SK-N-SH (cell line): ENCODE measurements at regions not wholly inside any gene's neighbourhood (a gene's known extent, or its start where the extent isn't known, plus 50 kb on each side); places are given as distances from the start of the nearest gene placed in this dataset.

Experiments used
- CTCF ChIA-PET: fragments of 300-600, 350-600 bp; formaldehyde crosslinking; extraction: SDS; loops from one replicate; lab custom pipeline; 2021; lab: Yijun Ruan, JAX
- POLR2A ChIA-PET: fragments of 350-600 bp; sonication (Branson Sonifier 250); formaldehyde crosslinking; extraction: SDS; loops from one replicate; lab custom pipeline; 2020; ENCODE audit warnings: antibody characterized with exemption, inconsistent platforms; lab: Yijun Ruan, JAX
- DNase-seq: peaks from one replicate; pipeline ENCODE4 v3.0.0; 2012
- H2AFZ ChIP-seq: fragments of 200-600 bp; sonication (generic); 2 replicates; pipeline ENCODE4 v1.8.1; 2016; ENCODE audit warnings: antibody characterized with exemption, mild to moderate bottlenecking, low read depth
- H3F3A ChIP-seq: fragments of 200-600 bp; sonication (generic); replicated peaks from 2 replicates; pipeline ENCODE3; 2016; ENCODE audit warnings: antibody characterized with exemption, mild to moderate bottlenecking; ENCODE audit not compliant: insufficient read depth
- H3K27ac ChIP-seq, 2 experiments: fragments of 200-500 bp in 1 of 2; fragments of 200-600 bp in 1 of 2; sonication (Bioruptor generic) in 1 of 2; sonication (generic), shearing (Covaris generic) in 1 of 2; 2 replicates each; pipeline versions ENCODE4 v1.5.1 to v1.6.1; 2014 to 2016; ENCODE audit warnings: low read depth in 2 of 2, inconsistent platforms in 1 of 2, low read length in 1 of 2, mild to moderate bottlenecking in 1 of 2, mixed read lengths in 1 of 2
- H3K27me3 ChIP-seq: fragments of 200-600 bp; sonication (generic), shearing (Covaris generic); 2 replicates; pipeline ENCODE4 v1.6.1; 2016; ENCODE audit warnings: mixed run types; ENCODE audit not compliant: insufficient read depth
- H3K36me3 ChIP-seq, 2 experiments: fragments of 200-500 bp in 1 of 2; fragments of 200-600 bp in 1 of 2; sonication (Bioruptor generic) in 1 of 2; sonication (generic) in 1 of 2; replicated peaks in 1 of 2; 2 replicates each; pipeline versions ENCODE3 to v1.5.1; 2014 to 2016; ENCODE audit warnings: low read length in 1 of 2, mild to moderate bottlenecking in 1 of 2; ENCODE audit not compliant: insufficient read depth in 2 of 2, control insufficient read depth in 1 of 2
- H3K4me1 ChIP-seq, 2 experiments: fragments of 200-500 bp in 1 of 2; fragments of 200-600 bp in 1 of 2; sonication (Bioruptor generic) in 1 of 2; sonication (generic), shearing (Covaris generic) in 1 of 2; 2 replicates each; pipeline versions ENCODE4 v1.5.1 to v1.6.1; 2014 to 2016; ENCODE audit warnings: low read depth in 1 of 2, low read length in 1 of 2, mixed run types in 1 of 2; ENCODE audit not compliant: insufficient read depth in 2 of 2, control insufficient read depth in 1 of 2
- H3K4me2 ChIP-seq: fragments of 200-600 bp; sonication (generic), shearing (Covaris generic); 2 replicates; pipeline ENCODE4 v1.6.1; 2017; ENCODE audit warnings: mixed run types
- H3K4me3 ChIP-seq, 2 experiments: fragments of 200-500 bp in 1 of 2; fragments of 200-600 bp in 1 of 2; sonication (Bioruptor generic) in 1 of 2; sonication (generic), shearing (Covaris generic) in 1 of 2; 2 replicates each; pipeline versions ENCODE4 v1.5.1 to v1.8.1; 2014 to 2016; ENCODE audit warnings: low read depth in 2 of 2, inconsistent platforms in 1 of 2, low read length in 1 of 2, mild to moderate bottlenecking in 1 of 2, mixed read lengths in 1 of 2, moderate library complexity in 1 of 2
- H3K79me2 ChIP-seq: fragments of 200-600 bp; sonication (generic); 2 replicates; pipeline ENCODE4 v1.8.1; 2017; ENCODE audit warnings: mild to moderate bottlenecking; ENCODE audit not compliant: insufficient read depth
- H3K9ac ChIP-seq: fragments of 200-600 bp; sonication (generic); 2 replicates; pipeline ENCODE4 v1.6.1; 2017; ENCODE audit warnings: mixed run types
- H3K9me2 ChIP-seq: fragments of 200-600 bp; sonication (generic); 2 replicates; pipeline ENCODE4 v1.6.1; 2017; ENCODE audit warnings: mixed run types
- H3K9me3 ChIP-seq: fragments of 200-600 bp; sonication (generic); 2 replicates; pipeline ENCODE4 v1.6.1; 2017; ENCODE audit warnings: mixed run types, mild to moderate bottlenecking, moderate library complexity
- H4K20me1 ChIP-seq: fragments of 200-600 bp; sonication (generic); 2 replicates; pipeline ENCODE4 v1.6.1; 2017; ENCODE audit warnings: mild to moderate bottlenecking, mixed run types; ENCODE audit not compliant: insufficient read depth
- CHD2 ChIP-seq: fragments of 150-350 bp; IDR thresholded peaks from 2 replicates; pipeline ENCODE4 v1.6.1; 2018; ENCODE audit warnings: low read length; ENCODE audit not compliant: partially characterized antibody
- EZH2phosphoT487 ChIP-seq: fragments of 200-600 bp; sonication (generic); IDR thresholded peaks from 2 replicates; pipeline ENCODE4 v1.6.1; 2017; ENCODE audit warnings: low read depth, mixed run types, mild to moderate bottlenecking, antibody characterized with exemption, moderate library complexity, borderline replicate concordance
- FOSL2 ChIP-seq: IDR thresholded peaks from 2 replicates; pipeline ENCODE4 v1.4.0; 2012; ENCODE audit warnings: low read depth, mild to moderate bottlenecking, moderate library complexity, borderline replicate concordance
- FOXJ3 ChIP-seq: sonication (generic); formaldehyde crosslinking; IDR thresholded peaks from 2 replicates; pipeline ENCODE4 v1.5.1; 2020; ENCODE audit warnings: mild to moderate bottlenecking, missing genetic modification reagents
- FOXM1 ChIP-seq: IDR thresholded peaks from 2 replicates; pipeline ENCODE4 v1.4.0; 2012; ENCODE audit warnings: low read depth, mild to moderate bottlenecking
- GABPA ChIP-seq: IDR thresholded peaks from 2 replicates; pipeline ENCODE4 v1.4.0; 2012; ENCODE audit warnings: low read depth, mild to moderate bottlenecking
- MXI1 ChIP-seq: IDR thresholded peaks from 2 replicates; pipeline ENCODE4 v1.6.1; 2012; ENCODE audit warnings: mild to moderate bottlenecking, low read depth, low read length, improper control_type of control experiment
- NFIC ChIP-seq: IDR thresholded peaks from 2 replicates; pipeline ENCODE4 v1.4.0; 2012; ENCODE audit warnings: borderline replicate concordance
- NRF1 ChIP-seq: IDR thresholded peaks from 2 replicates; pipeline ENCODE4 v1.6.1; 2012; ENCODE audit warnings: low read depth, mild to moderate bottlenecking, low read length
- RXRA ChIP-seq: IDR thresholded peaks from 2 replicates; pipeline ENCODE4 v1.4.0; 2012; ENCODE audit warnings: low read depth, mild to moderate bottlenecking, borderline replicate concordance
- SIN3A ChIP-seq: IDR thresholded peaks from 2 replicates; pipeline ENCODE4 v1.6.1; 2012; ENCODE audit warnings: low read depth, mild to moderate bottlenecking, low read length, moderate library complexity, borderline replicate concordance
- TCF12 ChIP-seq: IDR thresholded peaks from 2 replicates; pipeline ENCODE4 v1.4.0; 2012
- TEAD4 ChIP-seq: IDR thresholded peaks from 2 replicates; pipeline ENCODE4 v1.4.0; 2012; ENCODE audit warnings: mild to moderate bottlenecking, borderline replicate concordance; ENCODE audit not compliant: insufficient read depth
- YY1 ChIP-seq: IDR thresholded peaks from 2 replicates; pipeline ENCODE4 v1.4.0; 2012; ENCODE audit warnings: low read depth, mild to moderate bottlenecking
- WGBS: methylation state at CpG from one replicate; pipeline ENCODE4 v1.1.6; 2017; ENCODE audit warnings: low lambda C conversion rate; 5-methylcytosine and 5-hydroxymethylcytosine counted together
- TF ChIP-seq, protein P1 (sequence below): fragments of 200-600 bp; sonication (generic); IDR thresholded peaks from 2 replicates; pipeline ENCODE4 v1.6.1; 2017; ENCODE audit warnings: antibody characterized with exemption, mild to moderate bottlenecking, moderate library complexity
- TF ChIP-seq, protein P2 (sequence below): IDR thresholded peaks from 2 replicates; pipeline ENCODE4; 2012
- TF ChIP-seq, protein P3 (sequence below): IDR thresholded peaks from 2 replicates; pipeline ENCODE4 v1.4.0; 2012; ENCODE audit warnings: low read depth, borderline replicate concordance
- TF ChIP-seq, protein P4 (sequence below): IDR thresholded peaks from 2 replicates; pipeline ENCODE4 v1.4.0; 2012; ENCODE audit warnings: low read depth, borderline replicate concordance
- TF ChIP-seq, protein P5 (sequence below): fragments of 150-350 bp; IDR thresholded peaks from 2 replicates; pipeline ENCODE4 v1.6.1; 2016; ENCODE audit warnings: mild to moderate bottlenecking, low read depth, low read length

DNA sequence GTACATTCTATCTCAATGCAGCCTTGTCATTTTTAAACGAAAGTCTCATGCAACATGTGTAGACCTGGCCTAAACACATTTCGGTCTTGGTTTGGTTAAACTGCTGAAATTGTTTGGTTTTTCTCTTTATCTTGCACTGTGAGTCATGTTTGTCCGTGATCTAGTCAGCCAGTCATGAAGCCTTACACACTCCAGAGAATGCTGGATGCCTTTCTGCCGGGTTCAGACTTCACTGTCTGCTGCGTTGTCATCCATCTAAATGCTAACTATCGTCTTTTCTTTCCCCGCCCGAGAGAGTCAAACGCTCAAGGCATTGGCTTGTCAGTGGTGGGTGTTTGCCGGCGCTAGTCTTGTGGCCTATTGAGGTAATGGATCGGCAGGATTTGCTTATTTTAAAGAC, 1194.6 kb upstream of the WWC1 start:
- Histone ChIP-seq H3K9me3 (no peaks in the 10 kb centered on the region), H3F3A (no peaks in the 10 kb centered on the region), H2AFZ (no peak overlapping the region), H3K9me2 (no peaks in the 10 kb centered on the region), H4K20me1 (no peaks in the 10 kb centered on the region), H3K79me2 (no peaks in the 10 kb centered on the region), H3K4me1 (no peaks in the 10 kb centered on the region), H3K27ac (no peak overlapping the region), H3K36me3 (no peaks in the 10 kb centered on the region), H3K4me3 (no peak overlapping the region), H3K9ac (no peak overlapping the region), H3K4me2 (no peak overlapping the region)
- 59% methylated on average over 12 of the region's 12 CpGs for WGBS
- ChIA-PET CTCF (no interaction called here), POLR2A (no interaction called here)
- no peak for DNase-seq
- TF ChIP-seq MXI1 (no peak), EZH2phosphoT487 (no peak), FOSL2 (no peak), TEAD4 (no peak), SIN3A (no peak), YY1 (no peak), TCF12 (no peak), RXRA (no peak), FOXM1 (no peak), FOXJ3 (CRISPR knock-in tag) (no peak), GABPA (no peak), NFIC (no peak), CHD2 (no peak), NRF1 (no peak)
- TF ChIP-seq, protein P1, sequence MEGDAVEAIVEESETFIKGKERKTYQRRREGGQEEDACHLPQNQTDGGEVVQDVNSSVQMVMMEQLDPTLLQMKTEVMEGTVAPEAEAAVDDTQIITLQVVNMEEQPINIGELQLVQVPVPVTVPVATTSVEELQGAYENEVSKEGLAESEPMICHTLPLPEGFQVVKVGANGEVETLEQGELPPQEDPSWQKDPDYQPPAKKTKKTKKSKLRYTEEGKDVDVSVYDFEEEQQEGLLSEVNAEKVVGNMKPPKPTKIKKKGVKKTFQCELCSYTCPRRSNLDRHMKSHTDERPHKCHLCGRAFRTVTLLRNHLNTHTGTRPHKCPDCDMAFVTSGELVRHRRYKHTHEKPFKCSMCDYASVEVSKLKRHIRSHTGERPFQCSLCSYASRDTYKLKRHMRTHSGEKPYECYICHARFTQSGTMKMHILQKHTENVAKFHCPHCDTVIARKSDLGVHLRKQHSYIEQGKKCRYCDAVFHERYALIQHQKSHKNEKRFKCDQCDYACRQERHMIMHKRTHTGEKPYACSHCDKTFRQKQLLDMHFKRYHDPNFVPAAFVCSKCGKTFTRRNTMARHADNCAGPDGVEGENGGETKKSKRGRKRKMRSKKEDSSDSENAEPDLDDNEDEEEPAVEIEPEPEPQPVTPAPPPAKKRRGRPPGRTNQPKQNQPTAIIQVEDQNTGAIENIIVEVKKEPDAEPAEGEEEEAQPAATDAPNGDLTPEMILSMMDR, result no peak
- TF ChIP-seq, protein P2, sequence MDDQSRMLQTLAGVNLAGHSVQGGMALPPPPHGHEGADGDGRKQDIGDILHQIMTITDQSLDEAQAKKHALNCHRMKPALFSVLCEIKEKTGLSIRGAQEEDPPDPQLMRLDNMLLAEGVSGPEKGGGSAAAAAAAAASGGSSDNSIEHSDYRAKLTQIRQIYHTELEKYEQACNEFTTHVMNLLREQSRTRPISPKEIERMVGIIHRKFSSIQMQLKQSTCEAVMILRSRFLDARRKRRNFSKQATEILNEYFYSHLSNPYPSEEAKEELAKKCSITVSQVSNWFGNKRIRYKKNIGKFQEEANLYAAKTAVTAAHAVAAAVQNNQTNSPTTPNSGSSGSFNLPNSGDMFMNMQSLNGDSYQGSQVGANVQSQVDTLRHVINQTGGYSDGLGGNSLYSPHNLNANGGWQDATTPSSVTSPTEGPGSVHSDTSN, result no peak
- TF ChIP-seq, protein P3, sequence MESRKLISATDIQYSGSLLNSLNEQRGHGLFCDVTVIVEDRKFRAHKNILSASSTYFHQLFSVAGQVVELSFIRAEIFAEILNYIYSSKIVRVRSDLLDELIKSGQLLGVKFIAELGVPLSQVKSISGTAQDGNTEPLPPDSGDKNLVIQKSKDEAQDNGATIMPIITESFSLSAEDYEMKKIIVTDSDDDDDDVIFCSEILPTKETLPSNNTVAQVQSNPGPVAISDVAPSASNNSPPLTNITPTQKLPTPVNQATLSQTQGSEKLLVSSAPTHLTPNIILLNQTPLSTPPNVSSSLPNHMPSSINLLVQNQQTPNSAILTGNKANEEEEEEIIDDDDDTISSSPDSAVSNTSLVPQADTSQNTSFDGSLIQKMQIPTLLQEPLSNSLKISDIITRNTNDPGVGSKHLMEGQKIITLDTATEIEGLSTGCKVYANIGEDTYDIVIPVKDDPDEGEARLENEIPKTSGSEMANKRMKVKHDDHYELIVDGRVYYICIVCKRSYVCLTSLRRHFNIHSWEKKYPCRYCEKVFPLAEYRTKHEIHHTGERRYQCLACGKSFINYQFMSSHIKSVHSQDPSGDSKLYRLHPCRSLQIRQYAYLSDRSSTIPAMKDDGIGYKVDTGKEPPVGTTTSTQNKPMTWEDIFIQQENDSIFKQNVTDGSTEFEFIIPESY, result no peak
- TF ChIP-seq, protein P4, sequence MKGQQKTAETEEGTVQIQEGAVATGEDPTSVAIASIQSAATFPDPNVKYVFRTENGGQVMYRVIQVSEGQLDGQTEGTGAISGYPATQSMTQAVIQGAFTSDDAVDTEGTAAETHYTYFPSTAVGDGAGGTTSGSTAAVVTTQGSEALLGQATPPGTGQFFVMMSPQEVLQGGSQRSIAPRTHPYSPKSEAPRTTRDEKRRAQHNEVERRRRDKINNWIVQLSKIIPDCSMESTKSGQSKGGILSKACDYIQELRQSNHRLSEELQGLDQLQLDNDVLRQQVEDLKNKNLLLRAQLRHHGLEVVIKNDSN, result no peak
- TF ChIP-seq, protein P5, sequence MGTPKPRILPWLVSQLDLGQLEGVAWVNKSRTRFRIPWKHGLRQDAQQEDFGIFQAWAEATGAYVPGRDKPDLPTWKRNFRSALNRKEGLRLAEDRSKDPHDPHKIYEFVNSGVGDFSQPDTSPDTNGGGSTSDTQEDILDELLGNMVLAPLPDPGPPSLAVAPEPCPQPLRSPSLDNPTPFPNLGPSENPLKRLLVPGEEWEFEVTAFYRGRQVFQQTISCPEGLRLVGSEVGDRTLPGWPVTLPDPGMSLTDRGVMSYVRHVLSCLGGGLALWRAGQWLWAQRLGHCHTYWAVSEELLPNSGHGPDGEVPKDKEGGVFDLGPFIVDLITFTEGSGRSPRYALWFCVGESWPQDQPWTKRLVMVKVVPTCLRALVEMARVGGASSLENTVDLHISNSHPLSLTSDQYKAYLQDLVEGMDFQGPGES, result no peak
- TF ChIP-seq, all 33 proteins: peak for 0
- no peaks in the 10 kb centered on the region for H3K27me3 ChIP-seq
